Stimulated activated CD8-positive, alpha-beta memory T cell treated with anti-CD3 and anti-CD28 coated beads, Interleukin-12 subunit alpha, Interleukin-12 subunit beta, amount 100 ng/mL, for 24 hours (primary cell): ENCODE measurements at regions not wholly inside any gene's neighbourhood (a gene's known extent, or its start where the extent isn't known, plus 50 kb on each side); places are given as distances from the start of the nearest gene placed in this dataset.

Experiments used
- DNase-seq: peaks from one replicate; pipeline ENCODE4 v3.0.0-alpha.2; 2020; ENCODE audit errors: extremely low read depth

DNA sequence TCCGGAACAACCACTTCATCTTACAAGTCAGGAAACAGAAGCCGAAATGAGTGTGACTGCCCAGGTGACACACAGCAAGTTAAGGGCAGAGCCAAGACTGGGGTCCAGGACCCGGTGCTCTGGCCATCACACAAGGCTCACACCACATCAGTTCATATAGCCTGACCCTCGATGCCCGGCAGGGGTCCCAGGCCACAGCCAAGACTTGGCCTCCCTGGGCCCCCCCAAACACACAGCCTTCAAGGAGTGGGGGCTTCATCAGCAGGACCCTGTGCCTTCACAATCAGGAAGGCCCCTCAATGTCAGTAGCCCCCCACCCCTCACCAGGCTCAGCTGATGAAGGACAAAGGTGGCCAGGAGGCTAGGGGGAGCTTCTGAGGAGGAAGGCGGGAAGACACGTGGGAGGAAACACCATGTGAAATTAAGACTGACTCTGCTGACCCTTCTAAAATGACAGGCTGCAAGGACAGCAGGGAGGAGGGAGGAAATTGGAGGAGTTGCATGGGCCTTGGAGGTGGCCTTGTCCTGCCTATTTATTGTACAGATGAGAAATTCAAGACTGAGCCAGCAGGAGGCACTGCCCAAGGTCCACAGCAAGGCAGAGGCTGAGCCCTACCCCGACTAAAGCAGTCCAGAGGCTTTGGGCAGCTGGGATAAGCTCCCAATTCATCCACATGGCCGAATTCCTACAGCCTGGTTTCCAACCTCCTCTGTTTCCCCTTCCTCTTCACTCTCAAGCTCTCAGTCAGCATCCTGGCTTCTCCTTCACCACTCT, 216.1 kb upstream of the ZMIZ1 start:
- no peak for DNase-seq

DNA sequence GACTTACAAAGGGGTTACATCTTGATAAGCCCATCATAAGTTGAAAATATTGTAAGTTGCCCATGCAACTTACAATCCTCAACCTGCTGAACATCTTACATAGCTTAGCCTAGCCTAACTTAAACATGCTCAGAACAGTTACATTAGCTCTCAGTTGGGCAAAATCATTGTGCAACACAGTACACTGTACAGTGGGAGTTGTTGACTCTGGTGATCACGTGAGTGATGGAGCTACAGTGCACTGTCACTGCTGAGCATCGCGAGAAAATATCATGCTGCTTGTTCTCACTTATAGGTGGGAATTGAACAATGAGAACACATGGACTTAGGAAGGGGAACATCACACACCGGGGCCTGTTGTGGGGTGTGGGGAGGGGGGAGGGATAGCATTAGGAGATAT, 214.9 kb upstream of the ZMIZ1 start:
- DNase-seq: no peak

DNA sequence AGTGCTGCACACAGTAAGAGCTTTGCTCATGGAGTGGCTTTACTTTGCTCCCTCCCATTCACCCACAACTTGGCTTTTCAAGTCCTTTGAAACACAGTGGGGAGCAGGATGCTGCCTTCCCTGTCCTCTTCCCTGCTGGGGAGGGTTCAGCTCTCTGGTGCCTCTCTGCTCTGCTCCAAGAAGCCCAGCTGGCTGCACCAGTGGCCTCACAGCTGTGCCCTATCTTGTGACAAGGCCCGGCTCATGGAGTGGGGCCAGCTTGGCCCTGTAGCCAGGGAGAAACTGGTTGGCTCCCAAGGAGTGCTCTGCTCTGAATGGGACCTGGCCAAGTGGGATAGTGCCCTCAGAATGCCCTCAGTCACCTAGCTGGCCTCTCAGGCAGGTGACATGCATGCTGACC, 212.3 kb upstream of the ZMIZ1 start:
- DNase-seq: no peak

DNA sequence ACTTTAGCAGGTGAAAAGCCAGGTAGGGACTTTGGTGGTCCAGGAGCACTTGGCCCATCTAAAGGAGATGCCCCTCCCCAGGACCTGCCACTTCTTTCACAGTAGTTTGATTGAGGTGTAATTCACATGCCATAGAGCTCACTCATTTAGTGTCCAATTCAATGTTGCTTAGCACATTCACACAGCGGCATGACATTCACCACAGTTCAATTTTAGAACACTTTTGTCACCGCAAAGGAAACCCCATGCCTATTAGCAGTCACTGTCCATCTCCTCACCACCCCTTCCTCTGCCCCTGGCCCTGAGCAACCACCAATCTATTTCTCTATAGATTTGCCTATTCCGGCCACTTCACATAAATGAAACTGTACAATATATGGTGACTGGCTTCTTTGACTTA, 211.6 kb upstream of the ZMIZ1 start:
- DNase-seq: no peak

DNA sequence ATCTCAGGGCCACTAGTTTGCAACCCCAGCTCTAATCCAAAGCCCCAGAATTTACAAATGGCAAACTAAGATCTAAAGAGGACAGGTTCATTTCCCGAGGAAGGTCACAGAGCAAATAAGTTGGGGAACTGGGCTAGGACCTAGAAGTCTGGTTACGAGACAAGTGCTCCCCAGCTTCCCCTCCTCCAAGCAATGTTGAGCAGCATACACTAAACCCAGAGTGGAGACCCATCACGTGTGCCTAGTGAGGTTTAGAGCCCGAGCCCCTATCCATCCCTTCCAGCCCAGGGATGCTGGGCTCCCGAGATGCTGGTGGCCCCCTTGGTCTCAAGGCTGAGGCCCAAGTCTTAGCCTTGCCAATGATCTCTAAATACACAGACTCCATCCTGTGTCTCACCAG, 209.5 kb upstream of the ZMIZ1 start:
- DNase-seq: no peak

DNA sequence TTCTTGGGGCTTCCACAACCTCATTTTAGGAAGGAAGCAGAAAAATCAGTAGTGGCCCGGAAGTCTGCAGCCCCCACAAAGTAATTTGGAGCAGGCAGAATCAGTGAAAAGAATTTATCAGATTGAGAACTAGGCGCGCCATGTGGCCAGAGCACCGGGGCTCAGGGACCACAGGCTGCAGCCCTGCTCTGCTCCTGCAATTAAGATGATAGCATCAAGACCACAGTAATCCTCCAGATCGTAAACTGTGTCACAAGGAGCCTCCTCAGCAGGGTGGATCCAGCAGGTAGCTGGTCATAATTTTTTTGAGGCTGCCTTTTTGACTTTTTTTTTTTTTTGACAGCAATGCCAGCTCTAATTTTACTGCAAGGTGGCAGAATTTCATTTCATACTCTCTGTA, 209.0 kb upstream of the ZMIZ1 start:
- no peak for DNase-seq

DNA sequence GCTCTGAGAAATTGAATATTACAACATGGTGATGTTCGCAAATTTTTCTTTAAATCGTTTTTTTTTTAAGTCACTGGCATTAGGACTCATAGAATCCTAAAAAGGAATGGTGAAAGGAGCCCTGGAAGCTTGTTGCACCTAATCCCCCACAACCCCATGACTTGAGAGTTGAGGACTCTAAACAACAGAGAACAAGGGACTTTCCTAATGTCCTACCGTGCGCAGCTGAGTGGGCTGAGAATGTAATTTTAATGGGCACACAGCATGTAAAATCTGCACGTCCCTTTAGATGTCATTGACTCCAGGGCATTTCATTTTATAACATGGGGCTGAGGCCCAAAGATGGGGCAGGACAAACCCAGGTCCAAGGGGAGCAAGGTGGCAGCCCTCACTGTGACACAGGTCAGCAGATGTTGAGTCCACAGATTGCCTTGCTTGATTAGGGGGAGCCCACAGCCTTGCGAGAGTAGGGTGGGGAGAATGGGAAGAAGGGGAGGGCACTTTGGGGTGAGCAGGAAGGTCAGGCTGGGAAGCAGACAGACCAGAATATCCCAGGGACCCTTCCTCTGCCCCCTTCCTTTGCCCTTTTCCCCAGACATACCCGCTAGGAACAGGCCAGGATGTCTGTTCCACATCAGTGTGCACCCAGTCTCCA, 208.4 kb upstream of the ZMIZ1 start:
- no peak for DNase-seq

DNA sequence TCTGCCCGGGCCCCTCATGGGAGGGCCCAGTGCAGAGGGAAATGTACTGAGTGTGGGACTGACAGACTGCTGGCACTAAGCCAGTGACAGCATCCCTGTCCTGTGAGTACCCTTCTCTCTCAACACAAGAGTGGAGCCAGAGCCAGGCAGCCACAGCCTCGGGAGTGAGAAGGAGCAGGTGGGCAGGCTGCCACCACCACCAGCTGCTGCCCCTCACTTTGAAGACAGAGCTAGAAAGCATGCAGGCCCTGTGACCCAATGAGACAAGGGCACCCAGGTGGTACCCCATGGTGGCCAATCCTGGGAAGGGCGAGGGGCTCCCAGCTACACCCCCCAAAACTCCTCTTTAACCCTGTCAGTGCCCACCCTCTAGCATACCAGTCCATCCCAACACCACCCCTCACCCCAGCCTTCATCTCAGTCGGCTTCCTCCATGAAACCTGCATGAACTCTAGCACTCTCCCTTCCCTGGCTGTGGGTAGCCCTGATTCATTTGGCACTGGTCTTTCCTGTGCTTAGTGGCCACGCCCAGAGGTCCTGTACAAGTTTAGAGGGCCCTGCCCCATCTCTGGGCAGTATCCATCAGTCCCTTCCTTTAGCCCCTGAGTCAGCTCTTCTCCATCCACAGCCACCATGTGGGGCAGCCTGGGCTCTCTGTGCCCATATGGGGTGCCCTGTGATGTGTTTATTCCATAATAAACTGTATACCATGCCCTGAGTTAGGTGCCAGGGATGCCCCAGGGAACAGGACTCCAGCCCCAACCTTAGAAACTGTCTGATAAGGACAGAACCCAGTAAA, 207.0 kb upstream of the ZMIZ1 start:
- no peak for DNase-seq

DNA sequence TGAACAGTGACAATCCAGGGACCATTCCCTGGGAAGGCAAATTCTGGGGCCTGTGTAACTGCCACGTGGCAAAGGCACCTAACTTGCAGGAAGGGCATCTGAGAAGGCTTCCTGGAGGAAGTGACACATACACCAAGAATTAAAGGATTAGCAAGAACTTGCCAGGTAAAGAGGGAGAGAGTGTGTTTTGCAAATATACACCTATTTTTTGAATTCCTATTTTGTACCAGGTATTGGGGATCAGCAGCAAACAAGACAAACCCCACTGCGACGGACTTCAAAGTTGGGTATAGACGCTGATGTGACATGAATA, 206.5 kb upstream of the ZMIZ1 start:
- no peak for DNase-seq

DNA sequence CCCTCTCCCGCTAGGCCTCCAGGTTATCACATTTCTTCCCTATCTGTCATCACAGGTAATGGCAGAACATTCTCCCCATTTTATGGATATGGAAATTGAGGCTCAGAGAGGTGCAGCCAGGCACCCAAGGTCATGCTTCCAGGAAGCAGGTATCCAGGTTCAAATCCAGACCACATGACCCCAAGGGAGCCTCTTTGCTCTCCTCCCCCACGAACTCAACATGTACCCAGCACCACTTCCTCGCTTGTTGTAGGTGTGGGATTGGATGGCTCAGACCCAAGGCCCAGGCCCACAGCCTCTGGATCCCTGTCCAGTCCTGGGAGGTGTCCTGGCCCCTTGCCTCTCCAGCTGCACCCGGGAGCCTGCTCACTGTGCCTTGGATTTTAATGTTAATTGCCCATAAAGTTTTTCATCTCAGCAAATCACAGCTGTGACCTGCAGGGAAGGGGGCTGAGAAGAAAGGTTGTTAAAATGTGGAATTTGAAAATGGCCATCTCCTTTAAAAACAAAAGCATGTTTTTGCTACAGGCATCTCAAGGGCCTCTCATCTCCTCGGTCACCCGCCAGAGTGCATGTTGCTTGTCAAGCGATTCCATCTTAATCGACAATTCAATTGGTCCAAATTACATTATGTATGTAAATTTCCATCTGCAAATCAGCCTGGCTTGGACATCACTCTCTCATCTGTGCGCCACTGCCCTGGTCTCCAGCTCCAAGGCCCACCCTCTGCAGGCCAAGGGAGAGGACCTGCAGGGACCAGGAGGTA, 205.4 kb upstream of the ZMIZ1 start:
- DNase-seq: no peak

DNA sequence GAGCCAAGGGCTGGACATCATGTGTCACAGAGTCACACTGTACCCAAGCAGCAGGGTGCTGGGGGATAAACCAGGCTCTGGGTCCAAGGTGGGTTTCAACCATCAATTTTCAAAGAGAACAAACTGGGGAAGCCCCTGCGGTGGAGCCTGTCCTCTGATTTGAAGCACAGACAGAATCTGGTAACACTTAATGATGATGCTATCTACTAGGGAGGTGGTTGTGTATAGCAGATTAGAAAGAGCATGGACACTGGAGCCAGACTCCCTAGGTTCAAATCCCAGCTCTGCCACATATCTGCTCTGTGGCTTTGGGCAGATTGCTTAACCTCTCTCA, 204.9 kb upstream of the ZMIZ1 start:
- DNase-seq: no peak

DNA sequence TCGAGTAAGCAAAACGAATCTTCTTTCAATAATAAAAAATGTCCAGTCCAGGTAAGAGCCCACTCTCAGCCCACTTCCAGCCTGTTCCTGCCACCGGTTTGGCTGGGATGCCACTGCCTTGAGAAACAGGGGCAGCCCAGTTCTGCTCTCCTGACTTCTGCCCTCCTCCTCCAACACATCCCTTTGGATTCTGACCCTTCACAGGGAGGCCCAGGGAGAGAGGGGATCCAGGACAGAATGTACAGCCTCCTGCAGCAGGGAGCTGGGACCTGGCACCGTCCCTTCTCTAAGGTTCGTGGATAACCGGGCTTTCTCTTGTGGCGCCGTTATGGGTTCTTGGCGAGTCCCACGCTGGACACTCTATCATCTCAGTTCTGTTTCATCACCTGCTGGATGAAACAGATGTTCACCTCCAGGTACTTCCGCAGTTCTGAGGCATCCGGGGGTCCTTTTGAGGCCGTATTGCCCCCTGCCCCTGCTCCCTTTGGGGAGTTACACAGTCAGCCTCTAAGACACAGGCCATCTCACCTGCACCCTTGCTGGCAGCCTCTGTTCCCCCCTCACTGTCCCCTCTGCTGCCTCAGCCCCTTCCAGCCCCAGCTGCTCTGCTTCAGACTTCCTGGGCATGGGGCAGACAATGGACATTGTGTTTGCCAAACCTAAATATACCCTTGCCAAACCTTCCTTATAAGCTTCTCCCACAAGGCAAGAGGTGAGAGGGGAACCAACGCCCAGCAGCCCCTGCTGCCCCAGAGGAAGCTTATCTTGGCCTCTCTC, 203.8 kb upstream of the ZMIZ1 start:
- DNase-seq: no peak

DNA sequence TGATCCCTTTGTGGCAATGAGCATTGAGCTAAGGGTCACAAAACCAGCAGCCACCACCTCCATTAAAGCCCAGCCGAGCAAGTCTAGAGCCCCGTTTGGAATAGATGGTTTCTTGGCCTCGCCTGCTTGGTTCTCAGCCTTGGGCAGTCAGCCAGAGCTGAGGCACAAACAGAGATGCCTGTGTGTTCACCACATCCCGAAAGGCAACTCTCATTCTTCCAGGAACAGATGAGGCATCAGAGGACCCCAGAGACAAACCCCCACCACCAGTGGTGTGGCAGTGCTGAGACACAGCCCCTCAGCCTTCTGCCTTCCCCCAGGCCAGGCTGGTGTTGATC, 203.3 kb upstream of the ZMIZ1 start:
- DNase-seq: no peak

DNA sequence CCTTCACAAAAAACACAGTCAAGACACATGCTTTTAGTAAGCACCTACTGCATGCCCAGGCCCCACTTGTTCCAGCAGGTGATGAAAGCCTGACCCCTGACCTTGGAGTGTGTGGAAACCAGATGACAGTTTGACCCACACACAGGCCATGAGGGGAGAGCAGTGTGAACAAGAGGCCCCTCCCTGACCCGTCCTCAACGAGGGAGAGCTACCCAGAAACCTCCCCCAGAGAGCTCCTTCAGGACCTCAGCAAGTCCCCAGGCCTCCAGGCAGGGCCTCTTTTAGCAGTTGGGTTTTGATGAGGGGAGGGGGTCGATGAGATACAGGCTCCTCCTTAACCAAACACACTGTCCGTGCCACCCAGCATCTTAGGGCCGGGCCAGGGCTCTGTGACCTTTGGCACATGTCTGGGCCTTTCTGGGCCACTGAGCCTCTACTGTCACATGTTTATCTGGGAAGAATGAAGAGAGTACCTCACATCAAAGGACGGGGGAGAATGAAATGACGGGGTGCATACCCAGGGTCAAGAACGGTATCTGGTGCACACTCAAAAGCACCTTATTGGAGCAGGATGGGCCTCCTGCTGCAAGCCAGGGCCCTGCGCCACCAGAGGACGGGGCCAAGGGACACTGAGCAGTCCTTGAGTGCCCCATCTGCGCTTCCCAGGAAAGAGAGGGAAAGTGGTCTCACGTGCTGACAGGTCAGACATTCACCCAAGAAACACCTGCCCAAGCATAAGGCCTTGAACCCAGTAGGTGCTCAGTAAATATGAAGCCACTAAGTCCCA, 202.6 kb upstream of the ZMIZ1 start:
- DNase-seq: no peak

DNA sequence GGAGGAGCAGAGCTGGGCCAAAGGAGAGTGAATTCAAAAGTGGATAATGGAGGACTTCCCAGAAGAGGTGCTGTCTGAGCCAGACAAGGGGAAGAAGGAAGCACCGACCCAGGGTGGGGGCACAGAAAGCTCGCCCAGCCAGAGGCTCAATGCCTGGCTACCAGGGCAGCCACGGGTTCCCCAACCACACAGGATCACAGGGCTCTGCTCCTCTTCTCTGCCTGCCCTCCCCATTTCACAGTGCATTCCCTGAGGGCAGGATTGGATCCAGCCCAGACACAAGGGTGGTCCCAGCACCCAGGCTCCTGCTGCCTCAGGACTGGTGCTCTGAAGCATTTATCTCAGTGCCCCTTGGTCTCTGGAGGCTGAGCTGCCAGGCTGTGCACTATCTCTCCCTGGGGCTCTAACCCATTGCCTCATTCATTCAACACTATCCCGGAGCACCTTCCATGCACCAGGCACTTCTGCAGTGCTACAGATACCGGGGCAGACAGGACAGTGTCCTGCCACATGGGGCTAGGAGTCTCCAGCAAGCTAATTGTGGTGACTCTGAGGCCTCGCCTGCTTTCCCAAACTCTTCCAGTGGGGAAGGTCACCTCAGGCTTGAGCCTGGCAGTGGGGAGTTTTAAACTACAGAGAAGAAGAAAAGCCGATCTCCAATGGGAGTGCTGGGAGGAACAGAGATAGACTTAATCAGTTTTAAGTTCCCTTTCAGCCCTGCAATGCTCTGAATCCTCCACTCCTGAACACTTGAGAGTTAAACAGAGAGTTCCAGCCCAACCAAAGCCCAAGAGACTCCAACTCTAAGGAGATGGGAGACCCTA, 201.8 kb upstream of the ZMIZ1 start:
- no peak for DNase-seq

DNA sequence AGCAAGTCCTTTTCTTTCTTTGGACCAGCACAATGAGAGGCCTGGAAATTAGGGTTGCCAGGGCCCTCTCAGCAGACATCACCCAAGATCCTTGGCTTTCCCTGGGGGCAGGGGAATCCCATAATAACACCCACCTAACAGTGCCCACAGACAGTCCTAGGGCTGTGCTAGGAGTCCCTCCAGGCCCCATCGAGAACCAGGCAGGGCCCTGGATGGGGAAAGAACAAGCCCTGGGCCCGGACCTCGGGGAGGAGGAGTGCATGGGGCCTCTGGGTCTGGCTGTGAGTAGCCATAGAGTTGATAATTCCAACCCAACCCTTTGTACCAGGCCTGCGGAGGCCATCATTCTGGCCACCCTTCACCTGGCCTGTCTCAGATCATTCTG, 201.2 kb upstream of the ZMIZ1 start:
- DNase-seq: no peak

DNA sequence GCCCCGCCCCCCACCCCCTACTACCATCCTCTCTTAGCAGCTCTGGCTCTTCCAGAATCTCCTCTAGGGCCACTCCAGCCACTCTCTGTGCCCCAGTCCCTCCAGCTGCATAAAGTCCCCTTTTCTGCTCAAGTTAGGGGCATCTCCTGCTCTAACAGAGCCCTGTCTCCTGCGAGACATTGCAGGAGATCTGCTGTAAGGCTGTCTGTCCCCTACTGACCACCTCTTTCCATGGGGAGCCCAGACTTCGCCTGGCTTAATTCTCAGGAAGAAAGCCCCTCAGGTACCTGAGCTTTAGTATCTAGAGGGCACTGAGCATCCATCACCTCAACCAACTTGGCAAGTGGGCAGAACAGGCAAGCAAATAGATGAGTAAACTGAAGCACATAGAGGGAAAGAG, 200.7 kb upstream of the ZMIZ1 start:
- no peak for DNase-seq

DNA sequence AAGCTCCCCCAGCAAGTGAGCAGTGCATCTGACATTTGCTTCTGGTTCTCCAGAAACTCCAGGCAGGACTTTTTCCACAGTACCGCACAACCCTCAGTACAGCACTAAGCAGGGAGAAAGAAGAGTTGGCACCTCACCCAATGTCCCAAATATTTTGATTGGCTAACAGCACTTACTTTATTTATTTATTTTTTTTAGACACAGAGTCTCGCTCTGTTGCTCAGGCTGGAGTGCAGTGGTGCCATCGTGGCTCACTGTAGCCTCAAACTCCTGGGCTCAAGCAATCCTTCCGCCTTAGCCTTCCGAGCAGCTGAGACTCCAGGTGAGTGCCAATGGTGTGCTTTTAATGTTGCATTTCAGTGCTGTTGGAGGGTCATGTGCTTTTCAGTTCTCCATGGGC, 200.3 kb upstream of the ZMIZ1 start:
- no peak for DNase-seq

DNA sequence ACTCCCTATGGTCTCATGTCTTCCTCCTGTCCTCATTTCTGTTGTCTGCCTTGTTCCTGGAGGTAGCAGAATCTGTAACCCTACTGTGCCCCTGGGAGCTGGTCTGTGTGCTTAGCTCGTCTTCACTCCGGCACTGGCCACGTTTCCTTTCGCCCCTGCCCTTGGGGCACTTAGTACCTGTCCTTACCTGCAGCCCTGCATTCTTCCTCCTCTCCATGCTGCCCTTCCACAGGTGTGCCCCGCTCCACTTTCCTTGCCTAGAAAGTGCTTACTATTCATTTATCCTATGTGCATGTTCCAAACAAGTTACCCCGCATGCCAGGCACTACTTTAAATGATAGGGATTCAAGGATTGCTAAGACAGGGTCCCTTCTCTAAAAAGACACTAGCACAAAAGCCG, 199.9 kb upstream of the ZMIZ1 start:
- no peak for DNase-seq
